Tibial nerve (tissue), 4 donors: ENCODE measurements at regions not wholly inside any gene's neighbourhood (a gene's known extent, or its start where the extent isn't known, plus 50 kb on each side); places are given as distances from the start of the nearest gene placed in this dataset.
A peak's percentile ranks its signal among the peaks of the same experiment; 100 is the strongest.

Source experiments
- DNase-seq, 2 donors: peaks; one replicate each; pipeline ENCODE4 v3.0.0-alpha.2; 2019; ENCODE audit warnings: low spot score in 2 of 2
- H3K27ac ChIP-seq, 4 donors: fragments of 200-600 bp; sonication (generic) in 3 of 4; one replicate each; pipeline ENCODE4 v1.5.1; 2017 to 2019; ENCODE audit warnings: mild to moderate bottlenecking in 1 of 4
- H3K27me3 ChIP-seq, 2 donors: fragments of 200-600 bp; sonication (generic) in 1 of 2; one replicate each; pipeline versions ENCODE4 v1.5.1 to v1.6.0; 2017 to 2019
- H3K36me3 ChIP-seq, 3 donors: fragments of 200-600 bp; sonication (generic); one replicate each; pipeline ENCODE4 v1.5.1; 2018 to 2019
- H3K4me1 ChIP-seq, 4 donors: fragments of 200-600 bp; sonication (generic) in 3 of 4; one replicate each; pipeline ENCODE4 v1.5.1; 2017 to 2019
- H3K4me3 ChIP-seq, 4 donors: fragments of 200-600 bp; sonication (generic) in 3 of 4; one replicate each; pipeline ENCODE4 v1.5.1; 2017 to 2019; ENCODE audit warnings: mild to moderate bottlenecking in 1 of 4, moderate library complexity in 1 of 4
- H3K9me3 ChIP-seq, 4 donors: fragments of 200-600 bp; sonication (generic) in 3 of 4; one replicate each; pipeline ENCODE4 v1.5.1; 2017 to 2019
- EP300 ChIP-seq, 2 donors: sonication (generic); formaldehyde crosslinking; IDR thresholded peaks; one replicate each; pipeline ENCODE4 v1.6.1; 2017; ENCODE audit warnings: antibody characterized with exemption in 2 of 2, mild to moderate bottlenecking in 1 of 2
- POLR2A ChIP-seq, 2 donors: fragments of 450-650 bp; IDR thresholded peaks; one replicate each; pipeline ENCODE4 v1.6.1; 2017; ENCODE audit warnings: antibody characterized with exemption in 2 of 2, mild to moderate bottlenecking in 2 of 2, moderate library complexity in 2 of 2
- WGBS, 2 donors: methylation state at CpG; one replicate each; pipeline ENCODE4 v1.1.5; 2018; 5-methylcytosine and 5-hydroxymethylcytosine counted together
- TF ChIP-seq, protein P1 (sequence below), 5 experiments: fragments of 200-600 bp in 3 of 5; fragments of 450-650 bp in 2 of 5; sonication (generic) in 3 of 5; IDR thresholded peaks; one replicate each; pipeline ENCODE4 v1.5.1; 2016 to 2019; ENCODE audit warnings: antibody characterized with exemption in 5 of 5, mild to moderate bottlenecking in 3 of 5, moderate library complexity in 2 of 5

DNA sequence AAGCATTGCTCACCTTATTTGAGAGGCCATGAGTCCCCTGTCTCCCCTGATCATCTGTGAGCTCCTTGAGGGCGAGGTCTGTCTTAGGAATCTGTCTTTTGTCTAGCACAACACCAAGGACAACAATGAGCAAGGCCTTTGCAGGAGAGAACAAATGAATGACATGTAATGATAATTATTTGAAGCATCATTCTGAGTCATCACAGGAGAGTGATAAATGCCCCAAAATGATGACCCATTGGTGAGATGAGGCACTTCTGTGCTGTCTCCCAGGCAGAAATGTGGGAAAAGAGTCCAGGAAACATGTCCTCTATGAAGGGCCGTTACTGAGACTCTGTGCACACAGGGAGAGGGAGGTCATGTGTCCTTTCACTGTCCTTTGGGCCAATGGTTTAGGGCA, 105.2 kb upstream of the LRFN2 start:
- no peak for TF ChIP-seq EP300 (IDR thresholded peaks at IDR 0.05)
- Histone ChIP-seq H3K27ac (no peak overlapping the region), H3K9me3 (no peaks in the 10 kb centered on the region), H3K36me3 (no peaks in the 10 kb centered on the region), H3K4me1 (no peaks in the 10 kb centered on the region), H3K27me3 (no peaks in the 10 kb centered on the region), H3K4me3 (no peak overlapping the region)
- no peak for DNase-seq
- 85 to 93% methylated on average over 2 of the region's 2 CpGs for WGBS, 2 donors

DNA sequence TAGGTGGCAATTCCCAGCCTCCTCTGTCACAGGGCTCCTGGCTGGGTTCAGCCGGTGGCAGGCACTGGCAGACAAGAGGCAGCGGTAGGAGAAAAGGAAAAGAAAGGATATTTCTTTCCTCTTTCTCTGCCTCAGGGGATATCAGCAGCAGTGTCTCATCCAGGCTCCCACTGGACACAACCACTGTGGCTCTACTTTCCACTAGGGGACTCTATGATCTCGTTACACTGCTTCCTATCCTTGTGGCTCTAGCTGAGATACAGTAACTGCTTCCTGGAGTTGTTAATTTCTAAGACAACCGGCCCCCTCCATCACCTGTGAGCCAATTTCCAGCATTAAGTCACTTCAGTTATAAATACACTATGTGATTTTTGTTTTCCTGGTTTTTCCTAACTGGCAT, 102.0 kb upstream of the LRFN2 start:
- DNase-seq, result no peak
- no peaks in the 10 kb centered on the region for H3K27me3 ChIP-seq
- H3K4me3 ChIP-seq, result no peak overlapping the region
- H3K36me3 ChIP-seq, result no peaks in the 10 kb centered on the region
- 64 to 75% methylated on average over 4 of the region's 4 CpGs for WGBS, 2 donors
- H3K27ac ChIP-seq, result no peak overlapping the region
- H3K4me1 ChIP-seq, result no peaks in the 10 kb centered on the region
- peaks cover 0 to 13% (median 0%) of the 10 kb centered on the region in 4 donors for H3K9me3 ChIP-seq
- TF ChIP-seq EP300 (IDR thresholded peaks at IDR 0.05) (no peak), POLR2A (IDR thresholded peaks at IDR 0.05) (no peak)
- TF ChIP-seq, protein P1, sequence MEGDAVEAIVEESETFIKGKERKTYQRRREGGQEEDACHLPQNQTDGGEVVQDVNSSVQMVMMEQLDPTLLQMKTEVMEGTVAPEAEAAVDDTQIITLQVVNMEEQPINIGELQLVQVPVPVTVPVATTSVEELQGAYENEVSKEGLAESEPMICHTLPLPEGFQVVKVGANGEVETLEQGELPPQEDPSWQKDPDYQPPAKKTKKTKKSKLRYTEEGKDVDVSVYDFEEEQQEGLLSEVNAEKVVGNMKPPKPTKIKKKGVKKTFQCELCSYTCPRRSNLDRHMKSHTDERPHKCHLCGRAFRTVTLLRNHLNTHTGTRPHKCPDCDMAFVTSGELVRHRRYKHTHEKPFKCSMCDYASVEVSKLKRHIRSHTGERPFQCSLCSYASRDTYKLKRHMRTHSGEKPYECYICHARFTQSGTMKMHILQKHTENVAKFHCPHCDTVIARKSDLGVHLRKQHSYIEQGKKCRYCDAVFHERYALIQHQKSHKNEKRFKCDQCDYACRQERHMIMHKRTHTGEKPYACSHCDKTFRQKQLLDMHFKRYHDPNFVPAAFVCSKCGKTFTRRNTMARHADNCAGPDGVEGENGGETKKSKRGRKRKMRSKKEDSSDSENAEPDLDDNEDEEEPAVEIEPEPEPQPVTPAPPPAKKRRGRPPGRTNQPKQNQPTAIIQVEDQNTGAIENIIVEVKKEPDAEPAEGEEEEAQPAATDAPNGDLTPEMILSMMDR (IDR thresholded peaks at IDR 0.05), result no peak

DNA sequence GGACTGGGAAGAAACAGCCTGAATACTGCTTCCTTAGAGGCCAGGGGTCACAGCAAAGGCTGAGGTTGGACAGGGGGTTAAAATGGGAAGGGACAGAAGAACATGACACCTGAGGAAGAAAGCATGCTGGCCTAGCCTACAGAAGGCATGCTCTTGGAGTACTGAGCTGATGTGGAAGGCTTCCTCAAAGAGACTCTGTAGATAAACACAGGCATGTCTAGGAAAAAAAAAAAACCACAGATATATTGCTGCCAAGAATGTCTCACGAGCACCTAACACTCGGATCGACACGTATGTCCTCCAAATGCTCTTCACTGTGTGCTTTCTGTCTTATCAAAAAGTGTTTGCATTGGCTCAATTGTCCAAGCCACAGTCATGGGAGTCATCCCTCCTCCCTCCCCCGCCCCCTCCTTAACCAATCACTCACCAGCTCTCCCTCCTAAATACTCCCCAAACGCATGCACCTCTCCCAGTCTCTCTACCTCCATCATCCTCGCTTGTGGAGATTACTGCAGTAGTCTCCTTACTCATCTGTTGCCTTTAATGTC, 101.1 kb upstream of the LRFN2 start:
- TF ChIP-seq POLR2A (IDR thresholded peaks at IDR 0.05) (no peak), EP300 (IDR thresholded peaks at IDR 0.05) (no peak)
- TF ChIP-seq, protein P1 (IDR thresholded peaks at IDR 0.05), result no peak
- Histone ChIP-seq H3K9me3 (peaks cover 0 to 13% (median 0%) of the 10 kb centered on the region in 4 donors), H3K4me1 (no peaks in the 10 kb centered on the region), H3K27me3 (no peaks in the 10 kb centered on the region), H3K36me3 (no peaks in the 10 kb centered on the region), H3K27ac (no peak overlapping the region), H3K4me3 (no peak overlapping the region)
- 46 to 52% methylated on average over 7 of the region's 7 CpGs for WGBS, 2 donors
- peak in 1 of 2 donors; percentile 7 for DNase-seq

DNA sequence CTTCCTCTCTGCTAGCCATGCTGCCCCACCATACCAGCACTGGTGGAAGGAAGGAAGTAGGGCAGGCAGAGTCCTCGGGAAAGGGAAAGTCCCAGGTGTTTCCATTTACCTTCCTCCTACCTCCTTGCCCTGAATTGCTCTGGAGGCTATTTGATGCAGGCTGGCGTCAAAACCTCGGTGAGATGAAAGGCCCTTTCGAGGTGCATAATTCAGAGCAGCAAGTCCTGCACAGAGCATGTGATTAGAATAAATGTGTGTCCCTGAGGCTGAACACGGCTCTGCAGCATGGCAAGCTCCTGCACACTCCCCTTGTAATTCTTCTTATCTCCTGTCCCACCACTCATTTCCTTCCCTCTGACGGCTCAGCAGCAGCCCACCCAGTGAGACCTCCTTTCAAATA, 98.7 kb upstream of the LRFN2 start:
- 50 to 51% methylated on average over 6 of the region's 6 CpGs for whole genome bisulfite sequencing, 2 donors
- no peaks in the 10 kb centered on the region for H3K27me3 ChIP-seq
- H3K4me1 ChIP-seq, result no peaks in the 10 kb centered on the region
- DNase-seq, result no peak
- H3K36me3 ChIP-seq, result no peaks in the 10 kb centered on the region
- no peak overlapping the region for H3K4me3 ChIP-seq
- no peak overlapping the region for H3K27ac ChIP-seq
- TF ChIP-seq, protein P1 (IDR thresholded peaks at IDR 0.05), result no peak
- TF ChIP-seq POLR2A (IDR thresholded peaks at IDR 0.05) (no peak), EP300 (IDR thresholded peaks at IDR 0.05) (no peak)
- peaks cover 0 to 13% (median 0%) of the 10 kb centered on the region in 4 donors for H3K9me3 ChIP-seq

DNA sequence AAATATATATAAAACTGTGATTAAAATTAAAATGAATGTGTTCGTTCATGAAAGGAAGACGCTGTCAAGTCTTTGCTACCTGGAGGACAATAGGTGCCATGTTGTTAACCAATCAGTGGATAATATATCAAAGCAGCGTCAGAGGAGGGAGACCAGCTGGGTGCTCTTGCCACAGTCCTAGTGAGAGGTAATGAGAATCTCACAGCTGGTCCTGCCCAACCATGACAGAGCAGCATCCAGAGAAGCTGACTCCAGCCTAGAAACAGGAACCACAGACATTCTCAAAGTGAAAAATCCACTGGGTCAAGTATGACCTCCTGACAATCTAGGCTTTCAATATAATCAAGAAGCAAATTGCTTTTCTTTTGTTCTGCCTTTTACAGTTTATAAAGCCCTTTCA, 94.5 kb upstream of the LRFN2 start:
- no peak overlapping the region for H3K4me3 ChIP-seq
- TF ChIP-seq, protein P1 (IDR thresholded peaks at IDR 0.05), result no peak
- TF ChIP-seq EP300 (IDR thresholded peaks at IDR 0.05) (no peak), POLR2A (IDR thresholded peaks at IDR 0.05) (no peak)
- no peaks in the 10 kb centered on the region for H3K4me1 ChIP-seq
- DNase-seq, result no peak
- WGBS, 2 donors, result 74 to 82% methylated on average over 3 of the region's 3 CpGs
- peaks cover 0 to 28% (median 0%) of the 10 kb centered on the region in 4 donors for H3K9me3 ChIP-seq
- no peaks in the 10 kb centered on the region for H3K27me3 ChIP-seq
- no peak overlapping the region for H3K27ac ChIP-seq
- H3K36me3 ChIP-seq, result no peaks in the 10 kb centered on the region

DNA sequence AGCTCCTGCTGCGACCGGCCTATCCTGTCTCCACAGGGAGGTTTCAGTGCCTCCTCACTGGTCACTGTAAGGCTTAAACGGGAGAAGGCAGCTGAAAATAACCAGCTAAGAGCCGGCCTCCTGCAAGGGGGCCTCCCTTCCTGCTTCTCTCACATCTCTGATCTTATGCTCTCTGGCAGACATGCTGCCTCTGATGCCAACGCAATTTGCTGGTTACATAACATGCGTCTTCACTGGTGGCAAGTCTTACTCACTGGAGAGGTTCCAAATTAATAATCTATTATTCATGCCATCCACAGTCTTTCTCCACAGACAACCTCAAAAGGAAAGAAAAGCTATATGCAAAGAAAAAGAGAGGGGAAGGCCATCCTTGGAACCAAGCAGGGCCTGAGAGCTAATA, 91.8 kb upstream of the LRFN2 start:
- peaks cover 0 to 15% (median 0%) of the 10 kb centered on the region in 4 donors for H3K9me3 ChIP-seq

More for the DNA sequence above, 91.8 kb upstream of the LRFN2 start:
- no peaks in the 10 kb centered on the region for H3K36me3 ChIP-seq
- DNase-seq, result no peak
- H3K27me3 ChIP-seq, result no peaks in the 10 kb centered on the region
- TF ChIP-seq, protein P1 (IDR thresholded peaks at IDR 0.05), result no peak
- no peak for TF ChIP-seq POLR2A (IDR thresholded peaks at IDR 0.05)
- no peak for TF ChIP-seq EP300 (IDR thresholded peaks at IDR 0.05)
- WGBS, 2 donors, result 81 to 83% methylated on average over 6 of the region's 6 CpGs
- no peak overlapping the region for H3K4me3 ChIP-seq
- no peak overlapping the region for H3K27ac ChIP-seq
- no peaks in the 10 kb centered on the region for H3K4me1 ChIP-seq
